WI38 (cell line): ENCODE measurements at regions not wholly inside any gene's neighbourhood (a gene's known extent, or its start where the extent isn't known, plus 50 kb on each side); places are given as distances from the start of the nearest gene placed in this dataset.

Experiments
- H3K4me3 ChIP-seq: 2 replicates; pipeline ENCODE4 v1.5.1; 2011; ENCODE audit warnings: low read depth, mild to moderate bottlenecking, control low read depth, low read length
- CTCF ChIP-seq: IDR thresholded peaks from 2 replicates; pipeline ENCODE4 v1.5.1; 2012; ENCODE audit warnings: low read depth, mild to moderate bottlenecking, control low read depth, low read length

- no peak overlapping the region for H3K4me3 ChIP-seq
- no peak for TF ChIP-seq CTCF
These were observed 130.7 kb upstream of the ZNF648 start for GRCh38 chr1:182192215-182192614.

- no peak for TF ChIP-seq CTCF
- no peak overlapping the region for H3K4me3 ChIP-seq
These were observed 130.0 kb upstream of the ZNF648 start for GRCh38 chr1:182191381-182192115.

GRCh38 chr1:182189535-182190066 is 128.1 kb upstream of the ZNF648 start:
- no peak for TF ChIP-seq CTCF
- no peak overlapping the region for H3K4me3 ChIP-seq

GRCh38 chr1:182186757-182187146 is 125.2 kb upstream of the ZNF648 start:
- no peak for TF ChIP-seq CTCF
- no peak overlapping the region for H3K4me3 ChIP-seq

- no peak for TF ChIP-seq CTCF
- H3K4me3 ChIP-seq: no peak overlapping the region
These were observed 124.6 kb upstream of the ZNF648 start for GRCh38 chr1:182185842-182186756.

- TF ChIP-seq CTCF: no peak
- H3K4me3 ChIP-seq: no peak overlapping the region
These were observed 123.6 kb upstream of the ZNF648 start for GRCh38 chr1:182185136-182185535.

GRCh38 chr1:182183606-182184005 is 122.1 kb upstream of the ZNF648 start:
- no peak for TF ChIP-seq CTCF
- no peak overlapping the region for H3K4me3 ChIP-seq
